H1 (cell line): ENCODE measurements at regions not wholly inside any gene's neighbourhood (a gene's known extent, or its start where the extent isn't known, plus 50 kb on each side); places are given as distances from the start of the nearest gene placed in this dataset.

Experiments
- CTCF ChIP-seq, 3 experiments: IDR thresholded peaks; 1 replicate in 2 of 3; 2 replicates in 1 of 3; pipeline versions ENCODE4 v1.5.1 to v1.6.1; 2011; ENCODE audit warnings: low read length in 3 of 3, mild to moderate bottlenecking in 3 of 3, inconsistent platforms in 2 of 3, low read depth in 1 of 3, moderate library complexity in 1 of 3; ENCODE audit not compliant: insufficient read depth in 1 of 3; ENCODE audit errors: control extremely low read depth in 1 of 3

- TF ChIP-seq CTCF (IDR thresholded peaks at IDR 0.05; ENCODE audit: control extremely low read depth in 1 of 3, insufficient read depth in 1 of 3, low read depth in 1 of 3, low read length in 3 of 3), result no peak
Observed at GRCh38 chr6:74447013-74447412, 751.0 kb downstream of the CD109 start (continued).
